ENCODE measurements at regions not wholly inside any gene's neighbourhood (a gene's known extent, or its start where the extent isn't known, plus 50 kb on each side); places are given as distances from the start of the nearest gene placed in this dataset.
"Not testable (repeated sequence)": the region's sequence is repeated elsewhere in the genome, so short reads cannot be mapped to it uniquely, and the experiment has no call there.

GRCh38 chr5:105945203-105945972, 1725.3 kb downstream of the EFNA5 start:
- no peak for DNase-seq

DNA sequence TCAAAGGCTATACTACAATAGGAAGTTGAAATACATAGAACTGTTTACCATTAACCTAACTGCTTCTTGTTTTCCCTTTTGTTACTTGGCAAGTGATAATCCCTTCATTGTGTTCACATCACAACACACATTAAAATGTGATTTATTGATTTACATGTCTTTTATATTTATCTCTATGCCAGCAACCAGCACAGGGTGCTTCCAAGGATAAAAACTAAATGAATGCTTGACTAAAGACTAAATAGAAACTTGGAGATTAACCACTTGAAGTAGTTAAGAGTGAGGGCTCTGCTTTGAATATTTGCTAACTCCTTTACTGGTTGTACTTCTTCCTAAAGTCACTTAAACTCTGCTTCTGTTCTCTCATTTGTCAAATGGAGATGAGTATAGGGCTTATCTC, 1730.6 kb downstream of the EFNA5 start:
- no peak for DNase-seq

- no peak for DNase-seq
Observed at GRCh38 chr5:105934171-105934570, 1736.6 kb downstream of the EFNA5 start.

DNA sequence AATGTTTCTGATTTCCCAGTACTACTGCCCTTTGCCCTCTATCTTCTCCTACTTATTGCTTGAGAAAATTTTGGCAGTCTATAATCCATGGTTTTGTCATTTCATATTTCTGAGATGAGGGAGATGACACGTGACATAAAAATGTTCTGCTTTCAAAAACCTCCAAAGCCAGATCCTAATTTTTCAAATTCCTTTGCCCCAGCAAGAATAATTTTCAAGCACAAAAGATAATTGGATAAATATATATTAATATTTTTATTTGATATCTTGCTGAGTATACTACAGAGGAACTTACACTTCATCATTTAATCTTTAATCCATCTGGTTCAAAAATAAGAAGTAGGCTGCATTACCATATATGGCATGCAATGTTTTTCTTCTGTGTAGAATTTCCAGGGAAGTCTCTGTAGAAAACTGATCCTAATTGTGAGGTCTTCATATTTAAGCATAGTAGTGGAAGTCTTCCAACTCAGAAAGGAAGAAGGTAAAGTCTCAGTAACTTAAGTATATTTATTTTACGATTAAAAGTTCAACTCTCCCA, 1738.8 kb downstream of the EFNA5 start:
- no peak for DNase-seq

- DNase-seq: no peak
Observed at GRCh38 chr5:105929858-105930257, 1740.9 kb downstream of the EFNA5 start.

DNA sequence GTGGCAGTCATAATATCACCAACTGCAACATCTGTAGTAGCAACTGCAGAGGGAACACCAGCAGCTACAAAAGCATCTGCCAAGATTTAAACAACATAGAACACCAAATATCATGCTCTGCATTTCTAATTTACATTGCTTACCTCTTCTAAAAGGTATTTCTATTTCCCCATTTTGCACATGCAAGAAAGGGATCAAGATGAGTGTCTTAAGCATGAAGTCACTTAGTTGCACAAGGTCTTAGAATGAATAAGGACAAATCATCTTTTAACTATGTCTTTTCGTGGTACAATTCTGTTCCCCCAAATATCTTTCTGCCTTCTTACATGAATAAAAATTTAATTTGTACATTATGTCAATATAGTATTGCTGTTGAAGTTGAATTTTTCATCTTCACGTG, 1746.4 kb downstream of the EFNA5 start:
- DNase-seq: no peak

GRCh38 chr5:105922574-105922973, 1748.2 kb downstream of the EFNA5 start:
- DNase-seq: no peak

DNA sequence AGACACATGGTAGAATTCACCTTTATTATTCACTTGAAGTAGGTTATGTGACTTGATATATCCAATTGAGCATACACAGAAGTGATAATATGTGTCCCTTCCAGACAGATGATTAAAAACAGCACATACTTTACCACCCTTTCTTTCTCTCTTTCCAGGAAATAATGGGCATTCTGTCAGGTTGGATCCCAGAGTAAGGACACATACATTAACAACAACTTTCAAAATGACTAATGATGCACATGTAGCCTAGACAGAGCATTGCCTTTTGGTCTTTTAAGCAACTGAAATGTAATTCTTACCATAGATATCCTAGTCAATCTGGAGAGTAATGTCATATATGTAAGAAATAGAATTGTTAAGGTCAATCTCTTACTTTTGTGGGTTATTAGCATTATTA, 1748.7 kb downstream of the EFNA5 start:
- DNase-seq: no peak

- DNase-seq: no peak
Observed at GRCh38 chr5:105917189-105917588, 1753.5 kb downstream of the EFNA5 start.

- no peak for DNase-seq
Observed at GRCh38 chr5:105907016-105907415, 1763.7 kb downstream of the EFNA5 start.

DNA sequence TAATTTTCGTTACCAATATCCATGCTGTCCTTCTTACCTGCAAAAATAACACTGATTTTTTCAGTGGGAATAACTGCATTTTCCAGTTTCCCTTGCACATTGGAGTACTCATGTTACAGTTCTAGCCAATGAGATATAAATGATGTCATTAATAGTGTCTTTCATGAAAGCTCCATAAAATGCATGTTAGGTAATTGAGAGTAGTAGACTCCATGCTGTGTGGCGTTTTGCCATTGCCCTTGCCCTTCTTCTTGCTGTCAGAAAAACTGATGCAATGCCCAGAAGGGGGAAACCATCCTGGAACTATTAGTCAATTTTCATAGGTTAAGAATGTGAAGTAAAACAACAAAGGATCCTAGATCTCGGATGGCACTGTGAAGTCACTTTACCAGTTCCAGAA, 1765.3 kb downstream of the EFNA5 start:
- no peak for DNase-seq

GRCh38 chr5:105903069-105903468, 1767.7 kb downstream of the EFNA5 start:
- no peak for DNase-seq

- DNase-seq: no peak
Observed at GRCh38 chr5:105899726-105900125, 1771.0 kb downstream of the EFNA5 start.

DNA sequence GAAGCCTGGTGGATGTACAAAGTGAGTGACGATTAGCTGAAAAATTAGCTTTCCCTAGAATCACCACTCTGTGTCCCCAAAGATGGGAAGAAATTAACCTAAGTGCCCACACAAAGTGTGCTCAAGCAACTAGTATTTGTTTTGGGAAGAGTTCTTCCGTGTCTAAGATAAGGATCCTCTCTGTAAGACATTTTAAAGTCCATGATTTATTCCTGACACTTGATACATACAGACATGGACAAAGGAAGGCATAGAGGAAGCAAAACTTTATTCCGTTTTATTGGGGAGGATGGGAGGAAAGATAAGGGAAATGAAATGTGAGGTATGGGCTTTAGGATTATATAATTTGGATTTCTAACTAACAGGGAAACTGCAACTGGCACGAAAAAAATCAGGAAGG, 1772.6 kb downstream of the EFNA5 start:
- no peak for DNase-seq

DNA sequence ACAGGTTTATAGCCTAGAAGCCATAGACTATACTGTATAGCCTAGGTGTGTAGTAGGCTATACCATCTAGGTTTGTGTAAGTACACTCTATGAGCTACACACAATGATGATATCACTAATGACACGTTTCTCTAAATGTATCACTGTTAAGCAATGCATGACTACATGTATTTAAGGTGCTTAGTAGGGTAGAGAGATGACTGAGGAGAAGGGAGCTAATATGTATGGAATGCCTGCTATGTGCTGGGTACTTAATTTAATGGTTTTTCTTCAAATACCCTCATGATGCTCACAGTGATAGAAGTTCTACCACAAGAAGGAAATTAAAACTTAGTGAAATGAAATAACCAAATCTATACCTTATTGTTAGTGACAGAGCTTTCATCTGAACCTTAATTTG, 1785.5 kb downstream of the EFNA5 start:
- no peak for DNase-seq

DNA sequence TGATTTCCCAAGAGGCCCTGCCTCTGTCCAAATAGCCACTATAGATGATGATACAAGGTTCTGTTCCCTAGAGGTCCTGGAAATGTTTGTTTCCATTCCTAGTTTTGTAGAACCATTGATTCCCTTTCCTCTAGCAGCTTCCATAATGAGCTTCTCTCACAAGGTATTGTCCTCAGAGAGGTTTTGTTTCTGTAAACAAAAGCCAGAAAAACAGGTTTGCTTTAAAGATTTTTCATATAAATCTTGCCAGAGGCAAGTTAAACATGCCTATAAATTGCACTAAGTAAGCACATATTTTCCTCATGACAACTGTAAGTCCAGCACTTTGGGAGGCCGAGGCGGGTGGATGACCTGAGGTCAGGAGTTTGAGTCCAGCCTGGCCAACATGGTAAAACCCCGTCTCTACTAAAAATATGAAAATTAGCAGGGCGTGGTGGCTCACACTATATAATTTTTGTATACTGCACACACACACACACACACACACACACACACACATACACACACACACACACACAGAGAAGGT, 1787.7 kb downstream of the EFNA5 start:
- DNase-seq: no peak

GRCh38 chr5:105878402-105878801, 1792.3 kb downstream of the EFNA5 start:
- no peak for DNase-seq

DNA sequence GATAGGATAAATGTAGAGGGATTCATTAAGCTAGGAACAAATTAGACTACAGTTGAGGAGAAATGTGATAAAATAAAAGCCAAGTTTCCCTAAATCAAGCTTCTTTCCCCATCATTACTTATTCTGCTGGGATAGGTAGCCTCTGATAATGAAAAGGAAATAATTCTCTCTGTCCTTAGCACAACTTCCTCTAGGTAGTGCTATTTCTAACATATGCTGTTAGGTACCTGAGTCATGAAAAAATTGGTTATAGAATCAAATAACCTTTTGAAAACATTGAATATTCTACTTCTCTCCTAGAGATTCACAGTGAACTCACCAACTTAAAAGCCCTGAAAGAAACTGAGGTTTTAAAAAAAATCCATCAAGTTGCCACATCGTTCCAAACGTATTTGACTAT, 1793.1 kb downstream of the EFNA5 start:
- no peak for DNase-seq

DNA sequence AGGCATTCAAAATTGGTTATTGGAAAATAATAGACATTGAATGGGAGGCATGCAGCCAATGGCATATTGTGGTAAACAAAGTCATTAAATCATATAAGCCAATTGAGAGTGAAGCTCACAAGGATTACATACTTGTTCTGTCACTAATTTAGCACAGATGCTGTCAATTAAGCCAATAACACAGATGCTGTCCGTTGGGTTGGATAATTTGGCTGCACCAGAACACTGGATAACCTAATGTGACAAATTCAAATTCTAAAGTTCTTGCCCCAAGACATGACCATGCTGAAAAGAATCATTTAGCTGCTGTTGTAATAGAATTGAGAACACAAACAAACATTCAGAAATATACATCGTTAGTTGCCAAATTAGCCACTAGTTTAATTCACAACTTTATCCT, 1796.4 kb downstream of the EFNA5 start:
- no peak for DNase-seq

DNA sequence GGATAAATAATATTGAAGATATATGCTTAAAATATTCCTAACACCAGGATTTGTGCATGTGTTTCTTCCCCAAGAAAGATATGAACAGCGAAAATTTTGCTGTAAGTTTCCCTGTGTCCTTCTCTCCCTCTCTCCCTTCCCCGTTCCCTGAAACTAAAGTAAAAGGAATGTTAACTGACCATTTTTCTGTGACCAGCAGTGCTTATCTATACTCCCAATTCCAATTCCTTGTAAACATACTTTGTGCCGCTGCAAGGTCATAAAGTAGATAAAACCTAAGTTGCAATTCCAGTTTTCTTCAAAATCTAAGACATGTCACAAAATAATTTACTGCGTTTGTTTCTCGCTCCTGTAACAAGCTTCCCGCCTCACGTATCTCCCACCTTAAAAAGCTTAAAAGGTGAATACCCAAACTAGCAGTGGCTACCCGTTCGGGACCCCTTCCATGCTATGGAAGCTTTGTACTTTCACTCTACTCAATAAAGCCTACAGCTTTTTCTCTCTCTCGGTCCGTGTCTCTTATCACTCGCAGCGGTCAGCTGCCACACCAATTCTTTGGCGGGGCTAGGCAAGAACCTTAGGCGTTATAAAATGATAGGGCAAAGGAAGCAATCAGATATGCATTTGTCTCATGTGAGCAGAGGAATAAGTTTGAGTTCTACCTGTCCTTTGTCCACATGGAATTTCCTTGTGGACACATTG, 1798.0 kb downstream of the EFNA5 start:
- DNase-seq: no peak

GRCh38 chr5:105868038-105868780, 1802.5 kb downstream of the EFNA5 start:
- no peak for DNase-seq

DNA sequence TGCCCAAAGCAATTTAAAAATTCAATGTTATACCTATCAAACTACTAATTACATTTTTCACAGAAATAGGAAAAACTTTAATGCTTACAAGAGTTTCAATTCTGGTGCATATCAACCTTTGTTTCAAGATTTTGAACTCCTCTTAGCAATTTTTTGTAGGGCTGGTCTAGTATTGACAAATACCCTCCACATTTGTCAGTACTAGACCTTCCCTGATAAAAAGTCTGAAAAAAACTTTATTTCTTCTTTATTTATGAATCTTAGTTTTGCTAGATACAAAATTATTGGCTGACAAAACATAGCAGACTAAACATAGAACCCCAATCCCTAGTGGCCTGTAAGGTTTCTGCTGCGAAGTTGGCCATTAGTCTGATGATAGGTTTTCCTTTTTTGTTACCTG, 1804.9 kb downstream of the EFNA5 start:
- no peak for DNase-seq

GRCh38 chr5:105859350-105859749, 1811.4 kb downstream of the EFNA5 start:
- not testable (repeated sequence) for DNase-seq
